Stomach (tissue), 4 donors: ENCODE measurements at regions not wholly inside any gene's neighbourhood (a gene's known extent, or its start where the extent isn't known, plus 50 kb on each side); places are given as distances from the start of the nearest gene placed in this dataset.

Experiments used
- EP300 ChIP-seq: sonication (generic); formaldehyde crosslinking; IDR thresholded peaks from one replicate; pipeline ENCODE4 v1.6.1; 2017; ENCODE audit warnings: antibody characterized with exemption
- POLR2A ChIP-seq, 4 donors: fragments of 450-650 bp; IDR thresholded peaks; one replicate each; pipeline ENCODE4 v1.6.1; 2016; ENCODE audit warnings: antibody characterized with exemption in 4 of 4, control low read depth in 2 of 4, mild to moderate bottlenecking in 1 of 4, moderate library complexity in 1 of 4
- POLR2AphosphoS5 ChIP-seq, 3 donors: sonication (generic); formaldehyde crosslinking; IDR thresholded peaks; one replicate each; pipeline ENCODE4 v1.6.1; 2016; ENCODE audit warnings: antibody characterized with exemption in 3 of 3
- TF ChIP-seq, protein P1 (sequence below), 7 experiments: fragments of 450-650 bp in 4 of 7; fragments of 200-600 bp in 3 of 7; sonication (generic) in 3 of 7; IDR thresholded peaks; one replicate each; pipeline ENCODE4 v1.5.1; 2016 to 2019; ENCODE audit warnings: antibody characterized with exemption in 7 of 7, control low read depth in 2 of 7, mild to moderate bottlenecking in 1 of 7

DNA sequence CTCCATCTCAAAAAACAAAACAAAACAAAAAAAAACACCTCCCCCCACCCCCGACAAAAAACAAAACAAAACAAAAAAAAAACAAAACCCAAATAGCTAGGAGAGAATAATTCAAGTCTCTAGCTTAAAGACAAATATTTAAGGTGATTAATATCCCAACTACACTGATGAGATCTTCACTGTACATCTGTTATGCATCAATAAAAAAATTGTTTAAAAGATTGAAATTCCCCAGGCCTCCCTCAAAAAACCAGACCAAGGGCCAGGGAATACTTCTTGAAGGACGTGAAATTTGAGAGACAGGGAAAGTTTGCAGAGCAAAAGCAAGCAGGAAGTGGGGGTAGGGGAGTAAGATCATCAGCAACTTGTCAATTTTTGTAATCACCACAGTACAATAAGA, 232.6 kb downstream of the REEP3 start:
- TF ChIP-seq, protein P1, sequence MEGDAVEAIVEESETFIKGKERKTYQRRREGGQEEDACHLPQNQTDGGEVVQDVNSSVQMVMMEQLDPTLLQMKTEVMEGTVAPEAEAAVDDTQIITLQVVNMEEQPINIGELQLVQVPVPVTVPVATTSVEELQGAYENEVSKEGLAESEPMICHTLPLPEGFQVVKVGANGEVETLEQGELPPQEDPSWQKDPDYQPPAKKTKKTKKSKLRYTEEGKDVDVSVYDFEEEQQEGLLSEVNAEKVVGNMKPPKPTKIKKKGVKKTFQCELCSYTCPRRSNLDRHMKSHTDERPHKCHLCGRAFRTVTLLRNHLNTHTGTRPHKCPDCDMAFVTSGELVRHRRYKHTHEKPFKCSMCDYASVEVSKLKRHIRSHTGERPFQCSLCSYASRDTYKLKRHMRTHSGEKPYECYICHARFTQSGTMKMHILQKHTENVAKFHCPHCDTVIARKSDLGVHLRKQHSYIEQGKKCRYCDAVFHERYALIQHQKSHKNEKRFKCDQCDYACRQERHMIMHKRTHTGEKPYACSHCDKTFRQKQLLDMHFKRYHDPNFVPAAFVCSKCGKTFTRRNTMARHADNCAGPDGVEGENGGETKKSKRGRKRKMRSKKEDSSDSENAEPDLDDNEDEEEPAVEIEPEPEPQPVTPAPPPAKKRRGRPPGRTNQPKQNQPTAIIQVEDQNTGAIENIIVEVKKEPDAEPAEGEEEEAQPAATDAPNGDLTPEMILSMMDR (IDR thresholded peaks at IDR 0.05): no peak
- TF ChIP-seq POLR2AphosphoS5 (IDR thresholded peaks at IDR 0.05) (no peak), POLR2A (IDR thresholded peaks at IDR 0.05) (no peak), EP300 (no peak)
